ENCODE measurements at regions not wholly inside any gene's neighbourhood (a gene's known extent, or its start where the extent isn't known, plus 50 kb on each side); places are given as distances from the start of the nearest gene placed in this dataset.
"Not testable (repeated sequence)": the region's sequence is repeated elsewhere in the genome, so short reads cannot be mapped to it uniquely, and the experiment has no call there.

- not testable (repeated sequence) for TF ChIP-seq ZNF132 (tag by site-specific recombination; IDR thresholded peaks at IDR 0.05; ENCODE audit: borderline replicate concordance); REST (tag by site-specific recombination; IDR thresholded peaks at IDR 0.05); ZSCAN16 (tag by site-specific recombination; IDR thresholded peaks at IDR 0.05)
- TF ChIP-seq, protein P1, sequence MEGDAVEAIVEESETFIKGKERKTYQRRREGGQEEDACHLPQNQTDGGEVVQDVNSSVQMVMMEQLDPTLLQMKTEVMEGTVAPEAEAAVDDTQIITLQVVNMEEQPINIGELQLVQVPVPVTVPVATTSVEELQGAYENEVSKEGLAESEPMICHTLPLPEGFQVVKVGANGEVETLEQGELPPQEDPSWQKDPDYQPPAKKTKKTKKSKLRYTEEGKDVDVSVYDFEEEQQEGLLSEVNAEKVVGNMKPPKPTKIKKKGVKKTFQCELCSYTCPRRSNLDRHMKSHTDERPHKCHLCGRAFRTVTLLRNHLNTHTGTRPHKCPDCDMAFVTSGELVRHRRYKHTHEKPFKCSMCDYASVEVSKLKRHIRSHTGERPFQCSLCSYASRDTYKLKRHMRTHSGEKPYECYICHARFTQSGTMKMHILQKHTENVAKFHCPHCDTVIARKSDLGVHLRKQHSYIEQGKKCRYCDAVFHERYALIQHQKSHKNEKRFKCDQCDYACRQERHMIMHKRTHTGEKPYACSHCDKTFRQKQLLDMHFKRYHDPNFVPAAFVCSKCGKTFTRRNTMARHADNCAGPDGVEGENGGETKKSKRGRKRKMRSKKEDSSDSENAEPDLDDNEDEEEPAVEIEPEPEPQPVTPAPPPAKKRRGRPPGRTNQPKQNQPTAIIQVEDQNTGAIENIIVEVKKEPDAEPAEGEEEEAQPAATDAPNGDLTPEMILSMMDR (tag by site-specific recombination; IDR thresholded peaks at IDR 0.05) = not testable (repeated sequence)
- TF ChIP-seq, protein P2, sequence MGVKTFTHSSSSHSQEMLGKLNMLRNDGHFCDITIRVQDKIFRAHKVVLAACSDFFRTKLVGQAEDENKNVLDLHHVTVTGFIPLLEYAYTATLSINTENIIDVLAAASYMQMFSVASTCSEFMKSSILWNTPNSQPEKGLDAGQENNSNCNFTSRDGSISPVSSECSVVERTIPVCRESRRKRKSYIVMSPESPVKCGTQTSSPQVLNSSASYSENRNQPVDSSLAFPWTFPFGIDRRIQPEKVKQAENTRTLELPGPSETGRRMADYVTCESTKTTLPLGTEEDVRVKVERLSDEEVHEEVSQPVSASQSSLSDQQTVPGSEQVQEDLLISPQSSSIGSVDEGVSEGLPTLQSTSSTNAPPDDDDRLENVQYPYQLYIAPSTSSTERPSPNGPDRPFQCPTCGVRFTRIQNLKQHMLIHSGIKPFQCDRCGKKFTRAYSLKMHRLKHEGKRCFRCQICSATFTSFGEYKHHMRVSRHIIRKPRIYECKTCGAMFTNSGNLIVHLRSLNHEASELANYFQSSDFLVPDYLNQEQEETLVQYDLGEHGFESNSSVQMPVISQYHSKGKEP (tag by site-specific recombination; IDR thresholded peaks at IDR 0.05) = not testable (repeated sequence)
These were observed 1535.5 kb downstream of the KHDRBS2 start for GRCh38 chr6:60750353-60751081.

Data from HEK293 (cell line).